GM18870 (cell line): ENCODE measurements at regions not wholly inside any gene's neighbourhood (a gene's known extent, or its start where the extent isn't known, plus 50 kb on each side); places are given as distances from the start of the nearest gene placed in this dataset.
A peak's percentile ranks its signal among the peaks of the same experiment; 100 is the strongest.

Experiments
- ATAC-seq: cut with Tn5 transposase; IDR thresholded peaks from one replicate; pipeline ENCODE4 v1.9.1; 2021; ENCODE audit warnings: moderate library complexity; ENCODE audit not compliant: unreplicated experiment

DNA sequence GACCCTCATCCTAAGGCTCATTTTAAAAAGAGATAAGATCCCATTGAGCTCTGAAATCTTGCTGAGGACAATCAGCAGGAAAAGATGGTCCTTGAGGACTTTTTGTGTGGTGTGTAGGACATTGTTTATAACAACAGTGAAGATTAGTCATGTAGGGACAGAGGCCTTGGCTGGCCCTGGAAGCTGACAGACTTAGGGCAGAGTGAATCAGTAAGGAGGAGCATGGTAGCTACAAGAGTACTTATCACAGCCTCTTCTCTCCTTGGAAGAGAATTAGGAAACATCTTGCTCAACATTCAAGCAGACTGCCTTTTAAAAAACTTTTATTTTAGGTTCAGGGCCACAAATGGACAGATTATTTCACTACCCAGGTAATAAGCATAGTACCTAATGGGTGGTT, 665.9 kb upstream of the SALL1 start:
- ATAC-seq, result no peak

DNA sequence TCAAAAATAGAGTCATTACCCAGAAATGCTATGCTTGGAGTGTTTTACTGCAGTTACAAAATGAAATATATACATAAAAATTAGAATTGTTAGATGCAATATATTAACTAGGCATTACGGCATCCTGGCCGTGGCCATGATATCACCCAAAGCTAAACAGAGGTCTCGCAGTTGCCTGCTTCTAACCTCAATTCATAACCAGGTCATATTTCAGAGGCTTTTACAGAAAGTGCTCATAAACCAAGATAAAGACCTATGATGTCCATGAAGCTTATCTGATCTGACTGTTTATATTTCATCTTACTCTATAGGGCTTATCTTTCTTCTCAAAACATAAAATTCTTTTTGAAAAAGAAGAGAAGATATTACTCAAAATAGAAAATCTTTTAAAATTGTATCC, 664.5 kb upstream of the SALL1 start:
- ATAC-seq, result no peak

DNA sequence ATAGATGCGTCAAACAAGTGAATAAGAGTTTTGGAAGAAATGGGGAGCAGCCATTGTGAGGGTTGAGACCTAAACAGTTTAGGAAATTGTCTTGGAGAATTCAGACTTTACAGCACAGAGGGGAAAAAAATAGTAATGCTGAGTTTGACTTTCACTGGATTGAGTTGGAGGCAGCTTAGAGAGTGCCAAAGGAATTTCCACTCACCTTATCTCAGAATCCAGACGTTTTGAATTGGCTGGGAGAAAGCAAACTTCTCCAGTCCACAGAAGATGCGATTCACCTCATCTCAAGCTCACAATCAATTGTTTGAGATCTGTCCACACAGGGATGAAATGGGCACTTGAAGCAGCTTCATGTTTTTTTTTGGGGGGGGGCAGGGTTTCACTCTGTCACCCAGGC, 663.5 kb upstream of the SALL1 start:
- no peak for ATAC-seq

DNA sequence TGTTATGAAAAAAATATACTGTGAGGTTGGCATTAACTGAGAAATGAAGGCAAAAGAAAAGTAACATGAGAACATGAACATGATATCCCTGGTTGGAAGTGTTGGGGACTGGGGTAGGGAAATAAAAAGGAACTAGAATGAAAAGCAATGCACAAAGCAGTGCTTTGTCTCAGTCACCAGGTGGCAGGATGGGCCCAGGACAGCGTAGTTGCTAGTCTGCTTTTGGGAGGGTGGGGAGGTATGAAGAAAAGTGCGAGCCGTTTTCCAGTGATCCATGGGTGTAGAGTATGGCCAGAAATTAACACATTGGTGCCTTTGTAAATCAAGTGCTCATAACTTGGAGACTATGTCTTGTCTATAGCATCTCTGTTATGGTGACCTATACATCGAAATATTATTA, 662.5 kb upstream of the SALL1 start:
- ATAC-seq, result no peak

DNA sequence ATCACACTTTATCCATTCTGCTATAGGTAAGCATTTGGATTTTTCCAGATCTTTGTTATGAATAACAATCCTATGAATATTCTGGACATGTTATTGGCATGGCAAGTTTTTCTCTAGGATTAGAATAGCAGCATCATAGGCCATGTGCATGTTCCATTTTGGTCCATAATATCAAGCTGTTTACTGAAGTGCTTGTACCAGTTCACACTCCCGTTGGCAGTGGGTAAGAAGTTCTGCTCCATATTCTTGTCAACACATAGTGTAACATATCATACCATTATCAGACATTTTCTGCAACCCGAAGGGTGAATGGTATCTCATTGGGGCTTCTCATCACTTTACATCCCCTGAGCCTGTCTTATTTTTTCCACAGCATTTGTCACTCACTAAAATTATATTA, 661.9 kb upstream of the SALL1 start:
- ATAC-seq, result no peak

GRCh38 chr16:51807551-51807950, 656.5 kb upstream of the SALL1 start:
- no peak for ATAC-seq

GRCh38 chr16:51801635-51802034, 650.6 kb upstream of the SALL1 start:
- ATAC-seq, result no peak

GRCh38 chr16:51797669-51798259, 646.7 kb upstream of the SALL1 start:
- ATAC-seq, result no peak

DNA sequence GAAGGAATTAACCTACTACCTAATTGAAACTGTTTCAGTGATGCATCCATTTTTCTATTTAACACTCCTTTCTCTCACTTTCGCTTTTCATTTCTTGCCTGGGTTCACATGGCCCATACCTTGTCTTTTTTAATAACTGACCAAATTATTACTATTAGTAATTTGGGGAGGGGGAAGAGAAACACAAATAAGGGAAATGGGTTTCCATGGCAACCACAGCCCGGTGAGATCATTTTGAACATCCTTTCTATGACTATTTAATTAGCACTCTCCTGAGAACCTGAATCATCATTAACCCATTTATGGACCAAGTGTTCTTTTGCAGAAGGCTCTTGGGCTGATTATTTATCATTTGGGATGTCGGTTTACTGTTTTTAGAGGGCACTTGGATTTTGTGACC, 628.2 kb upstream of the SALL1 start:
- ATAC-seq, result no peak

DNA sequence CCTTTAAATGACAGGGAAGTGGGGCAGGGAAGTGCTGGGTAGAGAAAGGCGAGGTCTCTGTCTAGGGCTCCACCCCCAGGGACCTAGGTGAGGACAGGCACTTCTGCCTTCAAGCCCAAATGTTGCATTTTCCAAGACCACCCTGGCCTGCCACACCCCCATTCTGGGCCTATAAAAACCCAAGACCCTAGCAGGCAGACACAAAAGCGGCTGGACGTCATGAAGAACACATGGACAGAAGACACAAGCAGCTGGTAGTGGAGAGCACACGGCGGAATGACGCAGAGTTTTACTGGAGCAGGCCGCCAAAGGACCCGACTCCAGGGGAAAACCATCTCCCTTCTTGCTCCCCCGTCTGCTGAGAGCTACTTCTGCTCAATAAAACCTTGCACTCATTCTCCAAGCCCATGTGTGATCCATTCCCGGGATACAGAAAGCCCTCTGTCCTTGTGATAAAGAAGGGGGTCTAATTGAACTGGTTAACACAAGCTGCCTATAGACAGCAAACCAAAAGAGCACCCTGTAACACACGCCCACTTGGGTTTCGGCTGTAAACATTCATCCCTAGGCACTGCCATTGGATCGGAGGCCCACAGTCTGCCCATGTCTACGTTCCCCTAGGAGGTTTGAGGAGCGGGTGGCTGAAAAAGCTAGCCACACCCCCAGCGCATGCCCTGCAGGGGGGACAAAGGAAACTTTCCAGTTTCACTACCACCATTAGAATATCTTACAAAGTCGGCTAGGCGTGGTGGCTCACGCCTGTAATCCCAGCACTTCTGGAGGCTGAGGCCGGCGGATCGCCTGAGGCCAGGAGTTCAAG, 622.2 kb upstream of the SALL1 start:
- ATAC-seq, result no peak

DNA sequence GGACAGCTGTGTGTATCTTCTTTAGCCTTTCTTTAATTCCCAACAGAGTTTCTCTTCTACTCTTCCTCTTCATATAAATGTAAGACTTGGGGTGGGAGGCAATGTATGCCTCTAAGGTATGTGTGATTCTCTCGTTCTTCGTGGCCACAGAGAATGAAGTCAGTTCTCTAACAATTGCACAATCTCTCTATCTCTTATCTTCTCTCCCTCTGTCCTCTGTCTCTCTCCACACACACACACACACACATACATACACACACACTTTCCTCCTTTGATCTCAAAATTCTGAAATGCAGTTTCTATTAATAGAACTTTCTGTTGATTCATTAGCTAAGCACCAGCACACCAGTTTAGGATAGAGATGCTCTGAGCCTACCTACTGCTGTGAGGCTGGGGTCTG, 615.7 kb upstream of the SALL1 start:
- ATAC-seq, result no peak

DNA sequence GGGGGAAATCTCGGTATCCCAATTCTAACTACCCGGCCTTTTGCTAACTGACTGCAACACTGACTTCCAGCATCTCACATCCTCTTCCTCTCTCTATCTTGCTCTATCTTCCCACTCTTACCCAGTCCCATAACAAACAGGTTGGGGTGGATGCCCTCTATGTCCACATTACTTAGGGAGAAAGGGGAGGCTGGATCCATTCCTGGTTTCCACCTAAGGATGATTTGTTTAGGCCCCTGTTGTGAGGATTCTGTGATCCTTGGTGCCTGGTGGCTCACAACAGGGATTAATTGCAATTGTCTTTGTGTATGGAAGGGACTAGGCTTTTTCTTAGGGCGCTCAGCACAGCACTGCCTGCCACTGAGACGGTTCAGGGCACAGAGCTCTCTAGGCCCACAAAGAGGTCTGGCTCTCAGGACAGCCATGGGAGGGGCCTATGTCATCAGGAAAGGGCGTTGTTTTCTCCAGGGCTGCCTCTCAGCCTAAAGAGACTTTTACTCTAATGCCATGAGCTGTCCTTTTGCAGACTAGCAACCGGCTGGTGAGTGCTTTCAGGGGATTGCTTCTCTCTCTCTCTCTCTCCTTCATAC, 612.1 kb upstream of the SALL1 start:
- ATAC-seq, result no peak

DNA sequence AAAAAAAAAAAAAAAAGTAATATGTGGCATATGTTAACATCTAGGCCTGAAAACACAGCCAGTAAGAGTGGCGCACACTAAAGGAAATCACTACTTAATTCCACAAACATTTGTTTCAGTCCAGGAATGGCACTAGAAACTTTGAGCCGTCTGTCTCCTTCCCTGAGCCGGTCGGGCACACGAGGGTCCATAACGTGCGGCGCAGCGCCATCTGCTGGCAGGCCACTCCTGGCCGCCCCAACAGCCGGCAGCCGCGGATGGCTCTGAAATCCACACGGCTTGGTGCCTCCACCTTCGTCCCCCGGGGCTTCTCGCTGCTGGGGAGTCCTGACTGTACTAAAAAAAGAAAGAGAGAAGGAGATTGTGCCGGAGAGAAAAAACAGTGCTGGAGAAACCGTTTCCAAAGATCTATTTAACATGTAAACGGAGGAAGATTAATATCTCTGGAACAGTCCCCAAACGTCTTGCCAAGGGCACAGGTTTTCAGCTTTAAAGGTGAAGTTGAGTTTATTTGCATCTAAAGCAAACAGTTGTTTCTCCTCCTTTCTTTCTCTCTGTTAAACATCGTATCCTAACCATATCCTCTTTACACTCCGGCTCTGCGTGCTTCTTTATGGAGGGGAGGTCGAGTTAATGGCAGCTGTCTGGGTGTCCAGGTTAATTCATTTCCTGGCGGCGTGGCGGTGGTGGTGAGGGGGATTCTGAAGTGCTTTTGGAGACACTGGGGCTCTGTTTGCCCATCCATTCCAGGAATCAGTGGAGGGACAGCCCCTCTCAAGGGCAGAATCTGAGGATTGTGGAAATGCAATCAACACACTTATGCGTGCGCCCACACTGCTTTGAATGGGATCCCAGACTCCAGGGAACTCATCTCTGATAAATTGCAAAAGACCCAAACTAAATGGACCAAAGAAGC, 611.3 kb upstream of the SALL1 start:
- ATAC-seq, result peak; percentile 70

- no peak for ATAC-seq
Measured at GRCh38 chr16:51761001-51761400, 609.9 kb upstream of the SALL1 start.

DNA sequence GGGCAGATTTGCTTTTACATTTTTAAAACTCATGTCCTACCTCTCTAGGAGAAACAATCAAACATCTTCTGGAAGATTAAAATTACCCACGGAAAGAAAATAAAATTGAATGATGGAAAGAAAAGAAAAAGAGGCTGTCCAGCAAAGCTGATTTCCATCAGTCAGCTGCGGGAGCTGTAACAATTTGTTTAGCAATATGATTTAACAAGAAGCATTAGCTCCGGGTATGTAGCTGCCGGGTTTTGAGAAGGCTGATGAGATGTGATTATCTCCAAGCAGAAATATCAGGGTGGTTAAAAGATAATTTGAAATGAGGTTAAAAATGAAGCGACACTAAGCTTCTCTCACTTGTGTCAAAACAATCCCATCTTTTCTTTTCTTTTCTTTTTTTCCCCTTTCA, 608.9 kb upstream of the SALL1 start:
- no peak for ATAC-seq

DNA sequence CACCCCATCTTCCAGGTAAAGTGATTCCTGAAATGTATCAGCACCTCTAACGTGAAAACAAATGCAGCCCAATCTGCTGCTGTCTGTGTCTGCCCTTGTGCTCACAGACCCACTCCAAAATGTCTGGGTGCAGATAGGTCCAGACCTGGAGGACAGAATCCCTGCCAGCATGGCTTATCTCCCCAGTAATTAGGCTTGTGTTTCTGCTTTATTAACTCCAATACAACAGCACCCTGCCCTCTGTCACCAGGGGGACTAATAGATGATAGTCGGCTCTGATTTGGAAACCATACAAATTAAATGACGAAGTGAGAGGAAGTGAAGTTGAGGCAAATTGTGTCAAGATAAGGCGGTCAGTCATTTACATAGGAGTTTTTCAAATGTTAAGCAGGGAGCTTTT, 608.3 kb upstream of the SALL1 start:
- no peak for ATAC-seq

GRCh38 chr16:51757921-51758479, 606.9 kb upstream of the SALL1 start:
- ATAC-seq, result no peak

DNA sequence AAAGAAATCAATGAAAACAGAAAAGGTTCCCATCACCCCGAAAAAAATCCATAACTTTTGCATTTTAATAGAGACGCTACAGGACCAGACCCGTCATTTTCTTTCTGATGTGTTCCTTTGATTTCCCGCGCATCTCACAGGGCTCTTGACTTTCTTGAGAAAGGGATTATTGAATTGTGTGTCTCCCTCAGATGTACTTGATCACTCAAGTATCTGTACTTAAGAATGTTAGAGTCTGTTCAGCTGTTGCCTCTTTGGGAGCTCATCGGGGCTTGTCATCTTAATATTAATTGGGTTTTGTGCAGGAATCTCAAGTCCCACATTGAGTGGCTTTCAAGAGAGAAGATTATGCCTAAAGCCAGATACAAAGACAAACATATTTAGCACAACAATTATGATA, 606.4 kb upstream of the SALL1 start:
- no peak for ATAC-seq

DNA sequence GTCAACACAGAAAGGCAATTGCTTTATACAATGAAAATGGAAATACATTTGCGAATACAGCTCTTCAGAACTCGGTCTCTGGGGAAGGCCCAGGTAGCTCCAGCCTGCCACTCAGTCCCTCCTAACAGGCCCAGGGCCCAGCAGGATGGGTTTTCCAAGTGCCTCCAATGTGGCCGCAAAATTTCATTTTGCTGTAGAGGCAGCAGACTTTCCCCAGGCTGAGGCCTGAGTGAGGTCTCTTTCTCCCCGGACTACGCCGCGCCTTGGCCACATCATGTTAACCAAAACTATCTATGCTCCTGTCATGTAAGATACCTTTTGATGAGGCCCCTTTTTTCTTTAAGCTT, 606.0 kb upstream of the SALL1 start:
- ATAC-seq, result no peak

DNA sequence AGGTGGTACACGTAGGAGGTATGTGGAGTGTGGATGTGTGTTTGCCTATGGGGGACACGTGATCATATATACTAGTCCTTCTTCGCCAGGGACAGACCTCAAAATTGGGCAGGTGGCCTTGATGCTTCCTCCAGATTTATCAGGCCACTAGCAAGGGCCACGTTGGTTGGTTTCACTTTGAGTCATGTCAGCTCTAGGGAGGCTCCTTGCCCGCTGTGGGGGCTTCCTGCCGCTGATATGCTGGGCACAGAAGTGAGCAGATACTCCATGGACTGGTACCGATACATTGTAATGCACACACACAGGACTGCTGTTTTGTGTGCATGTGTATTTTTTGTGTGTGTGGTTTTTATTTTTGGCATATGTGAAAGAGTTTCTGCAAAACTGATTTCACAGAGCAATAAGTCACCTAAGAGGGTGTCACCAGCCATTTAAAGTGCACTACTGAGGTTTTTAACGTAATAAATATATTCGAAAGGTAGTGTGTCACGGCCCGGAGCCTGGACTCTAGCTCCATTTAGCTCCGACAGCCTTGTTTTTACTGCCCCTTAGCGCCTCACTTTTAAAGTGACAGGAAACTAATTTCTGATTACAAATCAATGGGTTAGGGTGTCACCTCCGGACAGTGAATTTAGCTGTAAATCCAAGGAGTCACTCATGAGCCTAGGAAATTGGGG, 605.5 kb upstream of the SALL1 start:
- no peak for ATAC-seq
